ENCODE measurements at regions not wholly inside any gene's neighbourhood (a gene's known extent, or its start where the extent isn't known, plus 50 kb on each side); places are given as distances from the start of the nearest gene placed in this dataset.

DNA sequence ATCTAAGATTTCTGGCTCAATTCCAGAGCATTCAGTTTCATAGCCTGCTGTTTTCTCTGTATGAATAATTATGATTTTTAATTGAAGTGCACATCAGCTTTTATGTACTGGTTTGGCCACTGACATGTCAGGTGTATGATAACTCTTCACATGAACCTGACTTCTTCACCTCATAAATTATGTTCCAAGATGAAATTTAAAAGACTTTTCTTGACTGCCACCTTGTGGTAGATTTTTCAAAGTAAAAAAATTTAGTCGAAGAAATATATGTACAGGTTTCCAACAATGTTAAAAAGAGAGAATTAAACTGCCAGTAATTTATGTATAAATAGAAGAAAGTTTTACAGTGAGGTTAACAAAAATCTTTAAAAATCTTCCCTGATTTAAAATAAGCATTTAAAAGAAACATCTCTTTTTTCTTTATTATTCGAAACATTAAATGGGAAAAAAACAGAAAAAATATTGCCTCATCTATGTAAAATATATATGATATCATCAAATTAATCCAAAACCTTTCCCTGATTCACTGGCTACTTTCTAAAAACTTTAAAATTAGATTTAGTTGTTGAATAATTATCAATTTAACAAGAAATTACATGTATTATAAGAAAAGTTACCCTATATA lies 124.9 kb upstream of the ATXN7L3B start:
- no CpG with 5 or more reads among the region's 2 CpGs for WGBS
- no peak overlapping the region for H3K23ac ChIP-seq (ENCODE audit: low read length in 2 of 2)
- no peaks in the 10 kb centered on the region for H3K4me1 ChIP-seq (ENCODE audit: control insufficient read depth, insufficient read depth, low read depth, low read length)
- H3K36me3 ChIP-seq (ENCODE audit: control insufficient read depth in 1 of 2, insufficient read depth in 2 of 2, low read depth in 1 of 2, low read length in 2 of 2) = no peaks in the 10 kb centered on the region
- H2BK12ac ChIP-seq (ENCODE audit: low read length in 2 of 2) = no peak overlapping the region
- no peak overlapping the region for H4K8ac ChIP-seq (ENCODE audit: low read length)
- no peak overlapping the region for H2AFZ ChIP-seq (ENCODE audit: low read depth, low read length)
- no peaks in the 10 kb centered on the region for H3K27me3 ChIP-seq (ENCODE audit: control insufficient read depth in 1 of 2, insufficient read depth in 1 of 2, low read length in 2 of 2)
- H3K18ac ChIP-seq (ENCODE audit: low read depth in 1 of 2, low read length in 2 of 2) = no peak overlapping the region
- H3K4ac ChIP-seq (ENCODE audit: low read depth in 1 of 2, low read length in 2 of 2) = no peak overlapping the region
- no peak overlapping the region for H2AK5ac ChIP-seq (ENCODE audit: low read length, severe bottlenecking)
- no peak overlapping the region for H3K4me2 ChIP-seq (ENCODE audit: low read length, poor library complexity, severe bottlenecking)
- no peak overlapping the region for H2BK15ac ChIP-seq (ENCODE audit: low read depth, poor library complexity, severe bottlenecking)
- H2BK5ac ChIP-seq (ENCODE audit: low read depth, low read length, poor library complexity, severe bottlenecking) = no peak overlapping the region
- no peaks in the 10 kb centered on the region for H3K79me1 ChIP-seq (replicated peaks; ENCODE audit: low read length, poor library complexity, severe bottlenecking)
- H2BK120ac ChIP-seq (ENCODE audit: low read depth, low read length) = no peak overlapping the region
- no peaks in the 10 kb centered on the region for H3K9me3 ChIP-seq (ENCODE audit: control insufficient read depth, low read length)
- no peak overlapping the region for H3K27ac ChIP-seq (ENCODE audit: low read length, poor library complexity, severe bottlenecking)
- no peak overlapping the region for H3K14ac ChIP-seq (ENCODE audit: low read length in 2 of 2)
- H4K91ac ChIP-seq (ENCODE audit: low read length) = no peak overlapping the region
- DNase-seq = peak; percentile 25
- H3K4me3 ChIP-seq (ENCODE audit: insufficient read depth in 1 of 2, low read depth in 1 of 2, low read length in 2 of 2) = no peak overlapping the region
- no peak overlapping the region for H3K9ac ChIP-seq (ENCODE audit: low read length)

DNA sequence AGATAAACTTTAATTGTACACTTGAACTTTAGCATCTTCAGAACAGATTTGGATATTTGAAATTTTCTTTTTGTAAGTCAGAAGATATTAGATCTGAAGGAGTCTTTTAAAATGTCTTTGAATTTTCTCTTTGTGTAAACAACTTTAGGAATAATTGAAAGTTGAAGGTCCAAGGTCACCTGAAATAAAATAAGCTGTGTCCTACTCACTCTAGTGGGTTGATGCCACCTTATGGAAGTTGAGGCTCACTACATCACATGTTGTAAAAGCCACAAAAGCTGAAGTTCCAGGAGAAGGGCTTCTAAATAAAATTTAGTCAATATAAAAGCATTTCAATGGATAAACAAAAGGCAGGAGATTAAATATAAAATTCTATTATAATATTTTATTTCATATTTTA lies 122.0 kb upstream of the ATXN7L3B start:
- Histone ChIP-seq H2BK5ac (ENCODE audit: low read depth, low read length, poor library complexity, severe bottlenecking) (no peak overlapping the region), H3K27ac (ENCODE audit: low read length, poor library complexity, severe bottlenecking) (no peak overlapping the region), H3K27me3 (ENCODE audit: control insufficient read depth in 1 of 2, insufficient read depth in 1 of 2, low read length in 2 of 2) (no peaks in the 10 kb centered on the region), H3K9me3 (ENCODE audit: control insufficient read depth, low read length) (no peaks in the 10 kb centered on the region), H3K9ac (ENCODE audit: low read length) (no peak overlapping the region), H3K4me2 (ENCODE audit: low read length, poor library complexity, severe bottlenecking) (no peak overlapping the region), H3K18ac (ENCODE audit: low read depth in 1 of 2, low read length in 2 of 2) (no peak overlapping the region), H2BK15ac (ENCODE audit: low read depth, poor library complexity, severe bottlenecking) (no peak overlapping the region), H2BK120ac (ENCODE audit: low read depth, low read length) (no peak overlapping the region), H4K91ac (ENCODE audit: low read length) (no peak overlapping the region), H3K4me3 (ENCODE audit: insufficient read depth in 1 of 2, low read depth in 1 of 2, low read length in 2 of 2) (no peak overlapping the region), H3K4ac (ENCODE audit: low read depth in 1 of 2, low read length in 2 of 2) (no peak overlapping the region), H3K79me1 (replicated peaks; ENCODE audit: low read length, poor library complexity, severe bottlenecking) (no peaks in the 10 kb centered on the region), H4K8ac (ENCODE audit: low read length) (no peak overlapping the region), H3K23ac (ENCODE audit: low read length in 2 of 2) (no peak overlapping the region), H2BK12ac (ENCODE audit: low read length in 2 of 2) (no peak overlapping the region), H3K4me1 (ENCODE audit: control insufficient read depth, insufficient read depth, low read depth, low read length) (no peaks in the 10 kb centered on the region), H2AFZ (ENCODE audit: low read depth, low read length) (no peak overlapping the region), H3K14ac (ENCODE audit: low read length in 2 of 2) (no peak overlapping the region), H2AK5ac (ENCODE audit: low read length, severe bottlenecking) (no peak overlapping the region), H3K36me3 (ENCODE audit: control insufficient read depth in 1 of 2, insufficient read depth in 2 of 2, low read depth in 1 of 2, low read length in 2 of 2) (no peaks in the 10 kb centered on the region)
- DNase-seq = peak; percentile 44

DNA sequence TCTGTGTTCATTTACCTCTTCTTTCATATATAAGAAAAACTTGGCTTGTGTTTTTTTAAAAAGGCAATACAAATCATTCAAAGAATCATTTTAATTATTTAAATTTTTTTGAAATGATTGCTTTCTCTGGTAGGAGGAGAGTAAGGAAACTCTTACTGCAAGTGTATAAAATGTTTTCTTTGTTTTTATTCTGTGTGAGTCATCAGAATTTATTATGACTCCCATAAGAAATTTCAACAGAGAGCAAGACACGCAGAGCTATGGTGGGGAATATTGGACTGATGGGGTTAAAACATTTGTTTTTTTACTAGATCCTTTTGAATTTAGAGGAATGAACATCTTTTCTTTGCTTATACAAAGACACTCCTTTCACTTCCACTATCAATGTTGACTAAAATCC lies 119.1 kb upstream of the ATXN7L3B start:
- Histone ChIP-seq H3K18ac (ENCODE audit: low read depth in 1 of 2, low read length in 2 of 2) (no peak overlapping the region), H3K14ac (ENCODE audit: low read length in 2 of 2) (no peak overlapping the region), H3K27ac (ENCODE audit: low read length, poor library complexity, severe bottlenecking) (no peak overlapping the region), H3K79me1 (replicated peaks; ENCODE audit: low read length, poor library complexity, severe bottlenecking) (no peaks in the 10 kb centered on the region), H3K9me3 (ENCODE audit: control insufficient read depth, low read length) (no peaks in the 10 kb centered on the region), H2BK12ac (ENCODE audit: low read length in 2 of 2) (no peak overlapping the region), H3K4me2 (ENCODE audit: low read length, poor library complexity, severe bottlenecking) (no peak overlapping the region), H4K8ac (ENCODE audit: low read length) (no peak overlapping the region), H2BK120ac (ENCODE audit: low read depth, low read length) (no peak overlapping the region), H2BK15ac (ENCODE audit: low read depth, poor library complexity, severe bottlenecking) (no peak overlapping the region), H4K91ac (ENCODE audit: low read length) (no peak overlapping the region), H2BK5ac (ENCODE audit: low read depth, low read length, poor library complexity, severe bottlenecking) (no peak overlapping the region), H3K4me1 (ENCODE audit: control insufficient read depth, insufficient read depth, low read depth, low read length) (no peaks in the 10 kb centered on the region), H3K4me3 (ENCODE audit: insufficient read depth in 1 of 2, low read depth in 1 of 2, low read length in 2 of 2) (no peak overlapping the region), H2AFZ (ENCODE audit: low read depth, low read length) (no peak overlapping the region), H3K36me3 (ENCODE audit: control insufficient read depth in 1 of 2, insufficient read depth in 2 of 2, low read depth in 1 of 2, low read length in 2 of 2) (no peaks in the 10 kb centered on the region), H3K23ac (ENCODE audit: low read length in 2 of 2) (no peak overlapping the region), H2AK5ac (ENCODE audit: low read length, severe bottlenecking) (no peak overlapping the region), H3K27me3 (ENCODE audit: control insufficient read depth in 1 of 2, insufficient read depth in 1 of 2, low read length in 2 of 2) (no peaks in the 10 kb centered on the region), H3K9ac (ENCODE audit: low read length) (no peak overlapping the region), H3K4ac (ENCODE audit: low read depth in 1 of 2, low read length in 2 of 2) (no peak overlapping the region)
- no CpG with 5 or more reads among the region's 1 CpG for WGBS
- DNase-seq = no peak

DNA sequence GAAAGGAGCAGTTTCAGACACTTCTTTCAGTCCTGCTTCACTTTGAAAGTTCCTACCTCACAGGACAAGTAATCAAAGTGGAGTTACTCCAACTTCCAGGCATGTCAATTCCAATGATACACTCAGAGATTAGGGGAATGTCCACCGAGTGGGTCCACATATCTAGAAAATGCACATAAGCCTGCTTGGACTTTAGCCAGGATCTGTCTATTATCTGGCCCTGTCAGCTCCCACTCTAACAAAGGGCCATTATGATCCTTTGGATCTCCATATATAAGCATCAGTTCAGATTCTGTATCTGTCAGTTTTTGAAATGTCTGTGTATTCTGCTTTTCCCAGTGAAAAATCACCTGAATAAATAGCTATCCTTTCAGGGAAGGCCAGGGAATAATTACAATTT lies 112.9 kb upstream of the ATXN7L3B start:
- H3K27ac ChIP-seq (ENCODE audit: low read length, poor library complexity, severe bottlenecking) = no peak overlapping the region
- no peak overlapping the region for H3K4me3 ChIP-seq (ENCODE audit: insufficient read depth in 1 of 2, low read depth in 1 of 2, low read length in 2 of 2)
- H3K14ac ChIP-seq (ENCODE audit: low read length in 2 of 2) = no peak overlapping the region
- H3K27me3 ChIP-seq (ENCODE audit: control insufficient read depth in 1 of 2, insufficient read depth in 1 of 2, low read length in 2 of 2) = no peaks in the 10 kb centered on the region
- no peak for DNase-seq
- no peak overlapping the region for H2AFZ ChIP-seq (ENCODE audit: low read depth, low read length)
- H3K23ac ChIP-seq (ENCODE audit: low read length in 2 of 2) = no peak overlapping the region
- H3K36me3 ChIP-seq (ENCODE audit: control insufficient read depth in 1 of 2, insufficient read depth in 2 of 2, low read depth in 1 of 2, low read length in 2 of 2) = no peaks in the 10 kb centered on the region
- H2BK15ac ChIP-seq (ENCODE audit: low read depth, poor library complexity, severe bottlenecking) = no peak overlapping the region
- H3K4ac ChIP-seq (ENCODE audit: low read depth in 1 of 2, low read length in 2 of 2) = no peak overlapping the region
- H2BK12ac ChIP-seq (ENCODE audit: low read length in 2 of 2) = no peak overlapping the region
- H3K79me1 ChIP-seq (replicated peaks; ENCODE audit: low read length, poor library complexity, severe bottlenecking) = no peaks in the 10 kb centered on the region
- no peak overlapping the region for H3K18ac ChIP-seq (ENCODE audit: low read depth in 1 of 2, low read length in 2 of 2)
- H2BK120ac ChIP-seq (ENCODE audit: low read depth, low read length) = no peak overlapping the region
- H2BK5ac ChIP-seq (ENCODE audit: low read depth, low read length, poor library complexity, severe bottlenecking) = no peak overlapping the region
- no peaks in the 10 kb centered on the region for H3K9me3 ChIP-seq (ENCODE audit: control insufficient read depth, low read length)
- H3K4me2 ChIP-seq (ENCODE audit: low read length, poor library complexity, severe bottlenecking) = no peak overlapping the region
- no peak overlapping the region for H3K9ac ChIP-seq (ENCODE audit: low read length)
- H3K4me1 ChIP-seq (ENCODE audit: control insufficient read depth, insufficient read depth, low read depth, low read length) = no peaks in the 10 kb centered on the region
- H4K91ac ChIP-seq (ENCODE audit: low read length) = no peak overlapping the region
- WGBS = 67% methylated on average over 1 of the region's 1 CpG
- no peak overlapping the region for H2AK5ac ChIP-seq (ENCODE audit: low read length, severe bottlenecking)
- no peak overlapping the region for H4K8ac ChIP-seq (ENCODE audit: low read length)

Measured in mesenchymal stem cell (in vitro differentiated cells and primary cell).